Activated CD4-positive, alpha-beta T cell treated with anti-CD3 and anti-CD28 coated beads, Interleukin-2, Interleukin-4, amounts not matched to agents 100 ng/mL and 50 ng/mL, durations not matched to agents 16 hours and 8 hours (primary cell): ENCODE measurements at regions not wholly inside any gene's neighbourhood (a gene's known extent, or its start where the extent isn't known, plus 50 kb on each side); places are given as distances from the start of the nearest gene placed in this dataset.

ENCODE experiments used
- DNase-seq: peaks from one replicate; pipeline ENCODE4 v3.0.0-alpha.2; 2020; ENCODE audit warnings: low spot score

GRCh38 chr13:34413538-34414210 lies 528.4 kb upstream of the NBEA start:
- no peak for DNase-seq

GRCh38 chr13:34414616-34415015 lies 527.5 kb upstream of the NBEA start:
- no peak for DNase-seq

- DNase-seq: no peak
Observed at GRCh38 chr13:34416971-34417380, 525.1 kb upstream of the NBEA start.

GRCh38 chr13:34417896-34418295 lies 524.2 kb upstream of the NBEA start:
- DNase-seq: no peak

- no peak for DNase-seq
Observed at GRCh38 chr13:34419025-34419424, 523.0 kb upstream of the NBEA start.

- DNase-seq: no peak
Observed at GRCh38 chr13:34419755-34420154, 522.3 kb upstream of the NBEA start.

- no peak for DNase-seq
Observed at GRCh38 chr13:34420702-34421346, 521.2 kb upstream of the NBEA start.

- no peak for DNase-seq
Observed at GRCh38 chr13:34421347-34421719, 520.7 kb upstream of the NBEA start.

GRCh38 chr13:34421858-34422475 lies 520.1 kb upstream of the NBEA start:
- DNase-seq: no peak

GRCh38 chr13:34422956-34423355 lies 519.1 kb upstream of the NBEA start:
- no peak for DNase-seq

- no peak for DNase-seq
Observed at GRCh38 chr13:34425327-34425949, 516.6 kb upstream of the NBEA start.

- DNase-seq: no peak
Observed at GRCh38 chr13:34428911-34429310, 513.2 kb upstream of the NBEA start.

GRCh38 chr13:34430294-34430693 lies 511.8 kb upstream of the NBEA start:
- no peak for DNase-seq

- DNase-seq: no peak
Observed at GRCh38 chr13:34431827-34432581, 510.1 kb upstream of the NBEA start.

- DNase-seq: no peak
Observed at GRCh38 chr13:34435338-34435737, 506.7 kb upstream of the NBEA start.

GRCh38 chr13:34437873-34438272 lies 504.2 kb upstream of the NBEA start:
- no peak for DNase-seq

- no peak for DNase-seq
Observed at GRCh38 chr13:34452831-34453230, 489.2 kb upstream of the NBEA start.

- DNase-seq: no peak
Observed at GRCh38 chr13:34458756-34459715, 483.0 kb upstream of the NBEA start.

GRCh38 chr13:34459856-34460255 lies 482.2 kb upstream of the NBEA start:
- no peak for DNase-seq

GRCh38 chr13:34462843-34463242 lies 479.2 kb upstream of the NBEA start:
- DNase-seq: no peak

- no peak for DNase-seq
Observed at GRCh38 chr13:34464011-34464410, 478.1 kb upstream of the NBEA start.
